Stimulated activated CD8-positive, alpha-beta memory T cell treated with anti-CD3 and anti-CD28 coated beads, Interleukin-2, amount 100 ng/mL, for 48 hours (primary cell): ENCODE measurements at regions not wholly inside any gene's neighbourhood (a gene's known extent, or its start where the extent isn't known, plus 50 kb on each side); places are given as distances from the start of the nearest gene placed in this dataset.
"Not testable (repeated sequence)": the region's sequence is repeated elsewhere in the genome, so short reads cannot be mapped to it uniquely, and the experiment has no call there.

Source experiments
- DNase-seq, 2 donors: peaks; one replicate each; pipeline ENCODE4 v3.0.0-alpha.2; 2020; ENCODE audit warnings: low read depth in 2 of 2

GRCh38 chr9:97179616-97180015, 127.8 kb upstream of the CCDC180 start:
- DNase-seq, result no peak

- no peak for DNase-seq
Measured at GRCh38 chr9:97176206-97176605, 131.3 kb upstream of the CCDC180 start.

- DNase-seq, result not testable (repeated sequence)
Measured at GRCh38 chr9:97168174-97168573, 129.2 kb upstream of the CTSV start.

- DNase-seq, result not testable (repeated sequence)
Measured at GRCh38 chr9:97166496-97167138, 127.7 kb upstream of the CTSV start.

GRCh38 chr9:97160255-97160654, 121.3 kb upstream of the CTSV start:
- no peak for DNase-seq

- DNase-seq, result not testable (repeated sequence)
Measured at GRCh38 chr9:97158722-97159121, 119.8 kb upstream of the CTSV start.

GRCh38 chr9:97155441-97155840, 116.5 kb upstream of the CTSV start:
- not testable (repeated sequence) for DNase-seq

- no peak for DNase-seq
Measured at GRCh38 chr9:97153967-97154366, 115.0 kb upstream of the CTSV start.

- not testable (repeated sequence) for DNase-seq
Measured at GRCh38 chr9:97153160-97153559, 114.2 kb upstream of the CTSV start.

GRCh38 chr9:97150471-97150870, 111.5 kb upstream of the CTSV start:
- not testable (repeated sequence) for DNase-seq

GRCh38 chr9:97148428-97148827, 109.5 kb upstream of the CTSV start:
- DNase-seq, result not testable (repeated sequence)

GRCh38 chr9:97145680-97146079, 106.7 kb upstream of the CTSV start:
- not testable (repeated sequence) for DNase-seq

GRCh38 chr9:97140566-97140965, 101.6 kb upstream of the CTSV start:
- no peak for DNase-seq

GRCh38 chr9:97136421-97136820, 97.5 kb upstream of the CTSV start:
- DNase-seq, result no peak

GRCh38 chr9:97133966-97134365, 95.0 kb upstream of the CTSV start:
- not testable (repeated sequence) for DNase-seq

GRCh38 chr9:97132865-97133264, 93.9 kb upstream of the CTSV start:
- DNase-seq, result no peak

- DNase-seq, result not testable (repeated sequence)
Measured at GRCh38 chr9:97130864-97131263, 91.9 kb upstream of the CTSV start.

GRCh38 chr9:97130387-97130786, 91.4 kb upstream of the CTSV start:
- DNase-seq, result not testable (repeated sequence)

- no peak for DNase-seq
Measured at GRCh38 chr9:97128919-97129318, 90.0 kb upstream of the CTSV start.

- DNase-seq, result no peak
Measured at GRCh38 chr9:97124256-97124655, 85.3 kb upstream of the CTSV start.

GRCh38 chr9:97110696-97111095, 71.8 kb upstream of the CTSV start:
- no peak for DNase-seq

- DNase-seq, result peak in 1 of 2 donors; percentile 17
Measured at GRCh38 chr9:97109194-97109811, 70.4 kb upstream of the CTSV start.

- DNase-seq, result not testable (repeated sequence)
Measured at GRCh38 chr9:97105220-97105619, 66.3 kb upstream of the CTSV start.
